ENCODE measurements at regions not wholly inside any gene's neighbourhood (a gene's known extent, or its start where the extent isn't known, plus 50 kb on each side); places are given as distances from the start of the nearest gene placed in this dataset.

- TF ChIP-seq, protein P1, sequence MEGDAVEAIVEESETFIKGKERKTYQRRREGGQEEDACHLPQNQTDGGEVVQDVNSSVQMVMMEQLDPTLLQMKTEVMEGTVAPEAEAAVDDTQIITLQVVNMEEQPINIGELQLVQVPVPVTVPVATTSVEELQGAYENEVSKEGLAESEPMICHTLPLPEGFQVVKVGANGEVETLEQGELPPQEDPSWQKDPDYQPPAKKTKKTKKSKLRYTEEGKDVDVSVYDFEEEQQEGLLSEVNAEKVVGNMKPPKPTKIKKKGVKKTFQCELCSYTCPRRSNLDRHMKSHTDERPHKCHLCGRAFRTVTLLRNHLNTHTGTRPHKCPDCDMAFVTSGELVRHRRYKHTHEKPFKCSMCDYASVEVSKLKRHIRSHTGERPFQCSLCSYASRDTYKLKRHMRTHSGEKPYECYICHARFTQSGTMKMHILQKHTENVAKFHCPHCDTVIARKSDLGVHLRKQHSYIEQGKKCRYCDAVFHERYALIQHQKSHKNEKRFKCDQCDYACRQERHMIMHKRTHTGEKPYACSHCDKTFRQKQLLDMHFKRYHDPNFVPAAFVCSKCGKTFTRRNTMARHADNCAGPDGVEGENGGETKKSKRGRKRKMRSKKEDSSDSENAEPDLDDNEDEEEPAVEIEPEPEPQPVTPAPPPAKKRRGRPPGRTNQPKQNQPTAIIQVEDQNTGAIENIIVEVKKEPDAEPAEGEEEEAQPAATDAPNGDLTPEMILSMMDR (IDR thresholded peaks at IDR 0.05 in 8 of 11, conservative IDR thresholded peaks at IDR 0.05 in 3 of 11) = no peak
- TF ChIP-seq POLR2AphosphoS5 (IDR thresholded peaks at IDR 0.05) (no peak), POLR2A (IDR thresholded peaks at IDR 0.05) (no peak)
These were observed 368.0 kb downstream of the SLC4A3 start for GRCh38 chr2:219995399-219995798.
